ENCODE measurements at regions not wholly inside any gene's neighbourhood (a gene's known extent, or its start where the extent isn't known, plus 50 kb on each side); places are given as distances from the start of the nearest gene placed in this dataset.

DNA sequence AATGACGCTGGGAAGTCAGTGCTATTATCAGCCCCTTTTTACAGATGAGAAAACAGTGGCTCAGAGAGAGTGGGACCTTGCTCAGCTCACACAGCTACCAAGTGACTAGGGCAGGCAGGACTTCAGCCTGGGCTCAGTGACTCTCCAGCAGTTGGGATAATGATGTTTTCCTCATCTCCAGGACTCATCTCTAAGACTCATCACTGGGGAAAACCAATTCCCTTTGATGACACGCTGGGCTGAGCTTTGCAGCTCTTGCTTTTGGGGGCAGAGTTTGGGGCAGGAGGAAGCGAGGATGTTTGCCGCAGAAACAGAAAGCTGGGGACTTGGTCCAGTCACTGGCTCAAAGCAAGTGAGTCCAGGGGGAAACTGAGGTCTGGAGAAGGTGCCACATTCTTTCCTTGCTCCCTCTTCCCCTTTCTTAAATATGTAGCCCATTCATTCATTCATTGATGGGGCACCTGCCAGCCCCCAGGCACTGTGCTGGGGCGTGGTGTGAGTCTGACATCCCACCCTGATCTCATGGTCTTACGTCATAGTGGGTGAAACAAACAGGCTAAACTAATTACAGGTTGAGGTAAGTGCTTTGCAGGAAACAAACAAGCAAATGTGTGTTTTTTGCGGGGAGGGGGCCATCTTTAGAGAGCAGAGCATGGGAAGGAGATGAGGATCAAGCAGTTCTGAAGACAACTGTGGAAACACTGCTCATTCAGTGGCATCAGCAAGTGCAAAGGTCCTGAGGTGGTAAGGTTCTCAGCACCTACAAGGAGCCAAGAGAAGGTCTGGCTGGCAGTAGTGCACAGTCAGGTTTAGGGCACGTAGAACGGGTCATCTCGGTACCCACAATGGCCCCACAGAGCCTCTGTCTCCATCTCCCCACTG lies 74.4 kb upstream of the PMEPA1 start:
- Histone ChIP-seq H3K4me3 (ENCODE audit: low read length in 3 of 3) (no peak overlapping the region), H3K9me3 (ENCODE audit: control insufficient read depth in 2 of 3, insufficient read depth in 1 of 3, low read length in 3 of 3) (no peaks in the 10 kb centered on the region), H3K36me3 (ENCODE audit: control insufficient read depth in 2 of 3, insufficient read depth in 3 of 3, low read length in 3 of 3) (no peaks in the 10 kb centered on the region), H3K4me1 (ENCODE audit: control insufficient read depth in 2 of 3, insufficient read depth in 2 of 3, low read depth in 1 of 3, low read length in 3 of 3) (no peaks in the 10 kb centered on the region), H3K9ac (ENCODE audit: low read length in 3 of 3) (no peak overlapping the region), H3K27ac (ENCODE audit: low read depth in 2 of 2, low read length in 2 of 2) (no peak overlapping the region), H3K27me3 (ENCODE audit: control insufficient read depth, insufficient read depth, low read length) (no peaks in the 10 kb centered on the region)
- DNase-seq, result no peak
- TF ChIP-seq, protein P1, sequence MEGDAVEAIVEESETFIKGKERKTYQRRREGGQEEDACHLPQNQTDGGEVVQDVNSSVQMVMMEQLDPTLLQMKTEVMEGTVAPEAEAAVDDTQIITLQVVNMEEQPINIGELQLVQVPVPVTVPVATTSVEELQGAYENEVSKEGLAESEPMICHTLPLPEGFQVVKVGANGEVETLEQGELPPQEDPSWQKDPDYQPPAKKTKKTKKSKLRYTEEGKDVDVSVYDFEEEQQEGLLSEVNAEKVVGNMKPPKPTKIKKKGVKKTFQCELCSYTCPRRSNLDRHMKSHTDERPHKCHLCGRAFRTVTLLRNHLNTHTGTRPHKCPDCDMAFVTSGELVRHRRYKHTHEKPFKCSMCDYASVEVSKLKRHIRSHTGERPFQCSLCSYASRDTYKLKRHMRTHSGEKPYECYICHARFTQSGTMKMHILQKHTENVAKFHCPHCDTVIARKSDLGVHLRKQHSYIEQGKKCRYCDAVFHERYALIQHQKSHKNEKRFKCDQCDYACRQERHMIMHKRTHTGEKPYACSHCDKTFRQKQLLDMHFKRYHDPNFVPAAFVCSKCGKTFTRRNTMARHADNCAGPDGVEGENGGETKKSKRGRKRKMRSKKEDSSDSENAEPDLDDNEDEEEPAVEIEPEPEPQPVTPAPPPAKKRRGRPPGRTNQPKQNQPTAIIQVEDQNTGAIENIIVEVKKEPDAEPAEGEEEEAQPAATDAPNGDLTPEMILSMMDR (IDR thresholded peaks at IDR 0.05; ENCODE audit: borderline replicate concordance, extremely low read depth, insufficient read depth), result no peak
- no peak for FAIRE-seq
- intact Hi-C loops (cut with DNase I), result no loop called here

DNA sequence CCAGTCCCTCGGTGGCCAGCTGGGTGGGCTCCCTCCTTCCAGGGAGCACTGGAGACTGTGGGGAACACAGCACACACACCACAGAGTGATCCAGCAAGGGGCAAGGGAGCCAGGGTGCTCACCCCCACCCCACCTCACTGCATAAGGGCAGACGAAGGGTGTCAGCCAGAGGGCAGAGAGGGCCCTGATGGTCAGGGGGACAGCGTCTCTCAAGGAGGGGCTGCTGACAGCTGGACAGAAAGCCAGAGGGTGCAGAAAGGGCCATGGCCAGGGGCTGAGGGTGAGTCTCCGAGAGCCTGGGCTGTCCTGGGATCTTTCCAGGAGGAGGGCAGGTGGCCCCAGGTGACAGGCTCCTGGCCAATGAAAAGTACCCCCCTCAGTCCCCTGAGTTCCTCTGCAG lies 73.4 kb upstream of the PMEPA1 start:
- TF ChIP-seq, protein P1 (IDR thresholded peaks at IDR 0.05; ENCODE audit: borderline replicate concordance, extremely low read depth, insufficient read depth), result no peak
- no peak overlapping the region for H3K9ac ChIP-seq (ENCODE audit: low read length in 3 of 3)
- DNase-seq (no peak), FAIRE-seq (no peak)
- no peaks in the 10 kb centered on the region for H3K27me3 ChIP-seq (ENCODE audit: control insufficient read depth, insufficient read depth, low read length)
- H3K4me3 ChIP-seq (ENCODE audit: low read length in 3 of 3), result no peak overlapping the region
- H3K27ac ChIP-seq (ENCODE audit: low read depth in 2 of 2, low read length in 2 of 2), result no peak overlapping the region
- H3K9me3 ChIP-seq (ENCODE audit: control insufficient read depth in 2 of 3, insufficient read depth in 1 of 3, low read length in 3 of 3), result no peaks in the 10 kb centered on the region
- H3K36me3 ChIP-seq (ENCODE audit: control insufficient read depth in 2 of 3, insufficient read depth in 3 of 3, low read length in 3 of 3), result no peaks in the 10 kb centered on the region
- intact Hi-C loops (cut with DNase I), result no loop called here
- H3K4me1 ChIP-seq (ENCODE audit: control insufficient read depth in 2 of 3, insufficient read depth in 2 of 3, low read depth in 1 of 3, low read length in 3 of 3), result no peaks in the 10 kb centered on the region

DNA sequence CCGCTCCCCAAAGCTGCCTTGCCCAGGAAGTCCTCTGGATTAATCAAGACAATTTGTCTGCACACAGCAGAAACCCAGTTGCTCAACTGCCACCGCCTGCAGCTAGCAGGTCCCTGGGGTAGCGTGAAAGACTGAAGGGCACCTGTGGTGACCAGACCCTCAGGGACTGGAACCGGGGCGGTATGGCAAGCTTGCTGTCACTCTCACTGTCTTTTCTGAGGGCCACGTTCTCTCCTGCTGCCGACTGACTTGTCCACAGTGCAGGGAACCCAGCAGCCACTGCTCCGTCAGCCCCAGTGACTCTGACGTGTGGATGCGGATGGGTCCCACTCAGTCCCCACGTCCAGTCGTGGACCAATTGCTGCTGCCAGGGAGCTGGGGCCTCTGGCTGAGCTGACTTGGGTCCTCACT lies 72.8 kb upstream of the PMEPA1 start:
- no peaks in the 10 kb centered on the region for H3K9me3 ChIP-seq (ENCODE audit: control insufficient read depth in 2 of 3, insufficient read depth in 1 of 3, low read length in 3 of 3)
- intact Hi-C loops (cut with DNase I), result no loop called here
- no peaks in the 10 kb centered on the region for H3K4me1 ChIP-seq (ENCODE audit: control insufficient read depth in 2 of 3, insufficient read depth in 2 of 3, low read depth in 1 of 3, low read length in 3 of 3)
- FAIRE-seq (no peak), DNase-seq (no peak)
- H3K27ac ChIP-seq (ENCODE audit: low read depth in 2 of 2, low read length in 2 of 2), result no peak overlapping the region
- no peaks in the 10 kb centered on the region for H3K27me3 ChIP-seq (ENCODE audit: control insufficient read depth, insufficient read depth, low read length)
- no peak overlapping the region for H3K4me3 ChIP-seq (ENCODE audit: low read length in 3 of 3)
- TF ChIP-seq, protein P1 (IDR thresholded peaks at IDR 0.05; ENCODE audit: borderline replicate concordance, extremely low read depth, insufficient read depth), result no peak
- no peak overlapping the region for H3K9ac ChIP-seq (ENCODE audit: low read length in 3 of 3)
- H3K36me3 ChIP-seq (ENCODE audit: control insufficient read depth in 2 of 3, insufficient read depth in 3 of 3, low read length in 3 of 3), result no peaks in the 10 kb centered on the region

All from kidney (tissue), 13 donors.